ENCODE measurements at regions not wholly inside any gene's neighbourhood (a gene's known extent, or its start where the extent isn't known, plus 50 kb on each side); places are given as distances from the start of the nearest gene placed in this dataset.

- no peak for DNase-seq
Measured at GRCh38 chr6:1485678-1486077, 96.3 kb downstream of the FOXF2 start.

GRCh38 chr6:1486387-1486786 lies 97.0 kb downstream of the FOXF2 start:
- DNase-seq, result no peak

- DNase-seq, result no peak
Measured at GRCh38 chr6:1487239-1487638, 97.9 kb downstream of the FOXF2 start.

- DNase-seq, result no peak
Measured at GRCh38 chr6:1491025-1491424, 101.6 kb downstream of the FOXF2 start.

- DNase-seq, result no peak
Measured at GRCh38 chr6:1491591-1492319, 102.4 kb downstream of the FOXF2 start.

- no peak for DNase-seq
Measured at GRCh38 chr6:1494671-1495070, 105.3 kb downstream of the FOXF2 start.

GRCh38 chr6:1495344-1495743 lies 106.0 kb downstream of the FOXF2 start:
- no peak for DNase-seq

- DNase-seq, result no peak
Measured at GRCh38 chr6:1496092-1496491, 106.7 kb downstream of the FOXF2 start.

GRCh38 chr6:1496836-1497760 lies 107.7 kb downstream of the FOXF2 start:
- DNase-seq, result no peak

GRCh38 chr6:1497761-1498105 lies 108.4 kb downstream of the FOXF2 start:
- no peak for DNase-seq

- DNase-seq, result no peak
Measured at GRCh38 chr6:1498491-1499113, 109.2 kb downstream of the FOXF2 start.

- no peak for DNase-seq
Measured at GRCh38 chr6:1499777-1500176, 109.9 kb upstream of the FOXC1 start.

- no peak for DNase-seq
Measured at GRCh38 chr6:1500913-1501312, 108.8 kb upstream of the FOXC1 start.

- DNase-seq, result no peak
Measured at GRCh38 chr6:1502041-1502440, 107.7 kb upstream of the FOXC1 start.

GRCh38 chr6:1503811-1504210 lies 105.9 kb upstream of the FOXC1 start:
- no peak for DNase-seq

- no peak for DNase-seq
Measured at GRCh38 chr6:1504465-1504864, 105.2 kb upstream of the FOXC1 start.

- no peak for DNase-seq
Measured at GRCh38 chr6:1507251-1507650, 102.5 kb upstream of the FOXC1 start.

GRCh38 chr6:1509241-1509640 lies 100.5 kb upstream of the FOXC1 start:
- no peak for DNase-seq

GRCh38 chr6:1510239-1510638 lies 99.5 kb upstream of the FOXC1 start:
- DNase-seq, result no peak

- DNase-seq, result no peak
Measured at GRCh38 chr6:1513215-1513780, 96.4 kb upstream of the FOXC1 start.

- DNase-seq, result no peak
Measured at GRCh38 chr6:1514078-1514477, 95.6 kb upstream of the FOXC1 start.

- no peak for DNase-seq
Measured at GRCh38 chr6:1515280-1515679, 94.4 kb upstream of the FOXC1 start.

GRCh38 chr6:1515781-1516180 lies 93.9 kb upstream of the FOXC1 start:
- DNase-seq, result no peak
